GM18870 (cell line): ENCODE measurements at regions not wholly inside any gene's neighbourhood (a gene's known extent, or its start where the extent isn't known, plus 50 kb on each side); places are given as distances from the start of the nearest gene placed in this dataset.
A peak's percentile ranks its signal among the peaks of the same experiment; 100 is the strongest.

Experiments
- ATAC-seq: cut with Tn5 transposase; IDR thresholded peaks from one replicate; pipeline ENCODE4 v1.9.1; 2021; ENCODE audit warnings: moderate library complexity; ENCODE audit not compliant: unreplicated experiment

GRCh38 chr14:47763188-47763854 is 87.9 kb upstream of the MDGA2 start:
- ATAC-seq, result peak; percentile 68

GRCh38 chr14:47746986-47747385 is 71.6 kb upstream of the MDGA2 start:
- no peak for ATAC-seq

DNA sequence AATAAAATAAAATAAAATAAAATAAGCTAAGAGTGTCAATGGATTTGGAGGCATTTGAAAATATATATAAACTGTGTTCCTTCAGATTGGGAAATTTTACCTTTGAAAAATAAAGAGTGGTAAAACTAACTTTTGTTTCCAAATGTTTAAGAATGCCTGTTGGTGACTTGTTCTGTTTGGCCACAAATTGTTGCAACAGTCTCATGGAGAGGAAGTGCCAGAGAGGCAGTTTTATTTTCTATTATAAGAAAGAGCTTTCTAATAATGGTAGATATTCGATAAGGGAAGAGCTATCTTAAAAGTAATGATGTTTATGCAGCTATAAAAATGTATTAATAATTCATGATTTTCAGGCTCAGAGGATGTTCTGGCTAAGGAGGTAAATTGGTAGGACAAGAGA is 68.8 kb upstream of the MDGA2 start:
- no peak for ATAC-seq

DNA sequence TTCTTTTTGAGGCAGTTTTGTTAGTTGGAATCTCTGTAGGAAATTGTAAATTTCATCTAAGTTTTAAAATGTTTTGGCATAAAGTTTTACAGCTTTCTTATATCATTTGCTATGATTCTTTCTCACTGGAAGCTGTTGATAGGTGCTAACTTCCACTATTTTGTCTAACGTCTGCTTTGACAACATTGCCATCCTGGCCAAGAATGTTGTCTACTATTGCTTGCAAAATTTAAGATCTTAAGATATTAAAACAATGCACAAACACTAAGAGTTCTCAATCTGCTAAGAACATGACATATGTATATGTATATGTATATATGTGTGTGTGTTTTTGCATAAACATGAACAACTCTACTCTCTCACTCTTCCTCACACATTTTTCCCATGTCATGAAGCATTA is 64.1 kb upstream of the MDGA2 start:
- no peak for ATAC-seq

DNA sequence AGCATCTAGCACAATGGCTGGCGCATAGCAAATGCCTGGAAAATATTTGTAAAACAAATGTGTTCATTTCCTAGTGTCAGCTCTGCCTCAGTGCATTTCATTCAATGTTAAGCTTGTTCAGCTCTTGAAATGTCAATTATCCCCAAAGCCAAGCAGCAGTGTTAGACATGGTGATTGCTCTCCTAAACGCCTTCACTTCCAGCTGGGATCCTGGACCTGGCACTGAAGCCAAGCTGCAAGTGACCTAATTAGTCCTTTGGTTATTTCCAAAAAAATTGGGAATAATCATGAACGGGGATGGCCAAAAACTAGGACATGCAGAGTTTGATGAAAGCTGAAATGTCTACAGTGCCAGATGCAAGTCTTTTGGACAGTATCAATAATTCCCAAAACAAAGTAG is 54.9 kb upstream of the MDGA2 start:
- ATAC-seq, result no peak
